OCI-LY7 (cell line): ENCODE measurements at regions not wholly inside any gene's neighbourhood (a gene's known extent, or its start where the extent isn't known, plus 50 kb on each side); places are given as distances from the start of the nearest gene placed in this dataset.
A peak's percentile ranks its signal among the peaks of the same experiment; 100 is the strongest.

Experiments
- BruUV-seq: library from RNA; stranded (reverse); fragments of 400-500 nt; replicated peaks from 2 replicates; lab custom pipeline; 2021; lab: Mats Ljungman, UMichigan
- CTCF ChIA-PET: fragments of 300-600 bp; sonication (Branson Sonifier 250); formaldehyde crosslinking; loops from one replicate; lab custom pipeline; 2022; ENCODE audit warnings: antibody characterized with exemption; ENCODE audit not compliant: unreplicated experiment; lab: Charles Lee
- POLR2A ChIA-PET: fragments of 300-600 bp; sonication (Branson Sonifier 250); formaldehyde crosslinking; loops from one replicate; lab custom pipeline; 2022; ENCODE audit warnings: antibody characterized with exemption; lab: Charles Lee
- DNase-seq: peaks from one replicate; pipeline ENCODE4 v3.0.0-alpha.2; 2015; ENCODE audit warnings: low spot score
- H2AFZ ChIP-seq: fragments of 200-600 bp; sonication (generic), shearing (Covaris generic); 2 replicates; pipeline ENCODE4 v1.6.1; 2014; ENCODE audit warnings: mild to moderate bottlenecking, antibody characterized with exemption, low read length, moderate library complexity
- H3K27ac ChIP-seq: fragments of 200-600 bp; sonication (generic); 2 replicates; pipeline ENCODE4 v1.5.1; 2014; ENCODE audit warnings: mixed run types, low read depth, mild to moderate bottlenecking, moderate library complexity, low read length, inconsistent platforms; ENCODE audit not compliant: poor library complexity, severe bottlenecking
- H3K36me3 ChIP-seq: fragments of 200-600 bp; sonication (generic); 2 replicates; pipeline ENCODE4 v1.6.1; 2014; ENCODE audit warnings: mild to moderate bottlenecking, antibody characterized with exemption, low read length, moderate library complexity, mixed read lengths; ENCODE audit not compliant: insufficient read depth
- H3K4me1 ChIP-seq: fragments of 200-600 bp; sonication (generic); 2 replicates; pipeline ENCODE4 v1.5.1; 2014; ENCODE audit warnings: mild to moderate bottlenecking, low read length; ENCODE audit not compliant: insufficient read depth, poor library complexity, severe bottlenecking
- H3K4me2 ChIP-seq: fragments of 200-600 bp; sonication (generic); 2 replicates; pipeline ENCODE4 v1.6.1; 2014; ENCODE audit warnings: mild to moderate bottlenecking, low read length
- H3K4me3 ChIP-seq: fragments of 200-600 bp; sonication (generic); 2 replicates; pipeline ENCODE4 v1.5.1; 2014; ENCODE audit warnings: mild to moderate bottlenecking, low read depth, low read length; ENCODE audit not compliant: poor library complexity, severe bottlenecking
- H3K79me2 ChIP-seq: fragments of 200-600 bp; sonication (generic); 2 replicates; pipeline ENCODE4 v1.6.1; 2016; ENCODE audit warnings: low read depth, mild to moderate bottlenecking, low read length, moderate library complexity, mixed read lengths; ENCODE audit not compliant: insufficient read depth
- H3K9me2 ChIP-seq: fragments of 200-600 bp; sonication (generic); 2 replicates; pipeline ENCODE4 v1.6.1; 2016; ENCODE audit warnings: mild to moderate bottlenecking, low read length, mixed read lengths; ENCODE audit not compliant: insufficient read depth
- H3K9me3 ChIP-seq: fragments of 200-600 bp; sonication (generic); 2 replicates; pipeline ENCODE4 v1.6.1; 2014; ENCODE audit warnings: mild to moderate bottlenecking, mixed run types, low read length, mixed read lengths
- H4K20me1 ChIP-seq: fragments of 200-600 bp; sonication (generic); 2 replicates; pipeline ENCODE4 v1.6.1; 2014; ENCODE audit warnings: mild to moderate bottlenecking, antibody characterized with exemption, low read length, moderate library complexity, mixed read lengths; ENCODE audit not compliant: insufficient read depth
- CTCF ChIP-seq: fragments of 200-600 bp; sonication (generic); conservative IDR thresholded peaks from 2 replicates; pipeline ENCODE4 v1.5.1; 2014; ENCODE audit warnings: mild to moderate bottlenecking, antibody characterized with exemption, low read length, moderate library complexity, mixed read lengths
- EZH2phosphoT487 ChIP-seq: fragments of 200-600 bp; sonication (generic); IDR thresholded peaks from 2 replicates; pipeline ENCODE4 v1.6.1; 2018; ENCODE audit warnings: low read depth, borderline replicate concordance, mild to moderate bottlenecking, mixed run types, antibody characterized with exemption, low read length, moderate library complexity, mixed read lengths
- intact Hi-C: fragments of 100-400 bp; cut with micrococcal nuclease; formaldehyde crosslinking; loops from one replicate; pipeline ENCODE4 v1.10.0; 2022; ENCODE audit not compliant: unreplicated experiment

GRCh38 chr7:130960208-130960988 is 226.4 kb upstream of the KLF14 start:
- POLR2A ChIA-PET, result interaction anchor here (1.0 to 3.9 kb wide), 5 partner anchors 15 to 47 kb away, joined by 3 to 32 read pairs (median 4); no protein-coding TSS in a partner anchor
- H3K27ac ChIP-seq, result peak overlapping the region; percentile 79
- H3K4me2 ChIP-seq, result peak overlapping the region; percentile 80
- 0 out of 2 replicates have a peak, but pooled peaks cover 3% of the 10 kb centered on the region for H4K20me1 ChIP-seq
- DNase-seq, result peak; percentile 83
- H3K9me3 ChIP-seq, result no peaks in the 10 kb centered on the region
- peak overlapping the region; percentile 63 for H3K4me3 ChIP-seq
- H3K9me2 ChIP-seq, result no peaks in the 10 kb centered on the region
- H3K36me3 ChIP-seq, result peaks cover 34% of the 10 kb centered on the region
- CTCF ChIA-PET, result interaction anchor here (0.6 to 1.4 kb wide), 2 partner anchors 22 to 292 kb away, joined by 3 to 7 read pairs; partner anchors contain the start of gene COPG2
- H2AFZ ChIP-seq, result peak overlapping the region; percentile 26; the same call in 1 of the 2 replicates
- intact Hi-C loops, result loop anchor here (2.0 to 5.0 kb wide), 2 partner anchors 48 to 147 kb away; no protein-coding TSS in a partner anchor
- peaks cover 61% of the 10 kb centered on the region for H3K4me1 ChIP-seq
- TSS peak; percentile 95 for BruUV-seq
- peaks cover 6% of the 10 kb centered on the region; the same call in 1 of the 2 replicates for H3K79me2 ChIP-seq
- peak; percentile 28; the same call in 1 of the 2 replicates for TF ChIP-seq CTCF
- TF ChIP-seq EZH2phosphoT487, result no peak

- H2AFZ ChIP-seq, result peak overlapping the region; percentile 26; the same call in 1 of the 2 replicates
- intact Hi-C loops, result loop anchor here (2.0 to 5.0 kb wide), 2 partner anchors 48 to 146 kb away; no protein-coding TSS in a partner anchor
Measured at GRCh38 chr7:130961128-130961601, 227.2 kb upstream of the KLF14 start.

More at GRCh38 chr7:130961128-130961601, 227.2 kb upstream of the KLF14 start:
- no TSS peak for BruUV-seq
- Histone ChIP-seq H3K27ac (peak overlapping the region; percentile 79), H3K36me3 (peaks cover 30% of the 10 kb centered on the region), H3K4me3 (peak overlapping the region; percentile 63), H4K20me1 (0 out of 2 replicates have a peak, but pooled peaks cover 3% of the 10 kb centered on the region), H3K4me2 (peak overlapping the region; percentile 80), H3K4me1 (peaks cover 61% of the 10 kb centered on the region), H3K9me3 (no peaks in the 10 kb centered on the region), H3K79me2 (peaks cover 6% of the 10 kb centered on the region; the same call in 1 of the 2 replicates), H3K9me2 (no peaks in the 10 kb centered on the region)
- peak; percentile 58 for DNase-seq
- TF ChIP-seq EZH2phosphoT487, result no peak
- no peak for TF ChIP-seq CTCF
- POLR2A ChIA-PET, result interaction anchor here (1.0 to 3.9 kb wide), 4 partner anchors 15 to 48 kb away, joined by 3 to 32 read pairs (median 4); no protein-coding TSS in a partner anchor
- CTCF ChIA-PET, result interaction anchor here (1.4 kb wide), 1 partner anchor 21 kb away, joined by 7 read pairs; no protein-coding TSS in a partner anchor
